ENCODE measurements at regions not wholly inside any gene's neighbourhood (a gene's known extent, or its start where the extent isn't known, plus 50 kb on each side); places are given as distances from the start of the nearest gene placed in this dataset.

DNA sequence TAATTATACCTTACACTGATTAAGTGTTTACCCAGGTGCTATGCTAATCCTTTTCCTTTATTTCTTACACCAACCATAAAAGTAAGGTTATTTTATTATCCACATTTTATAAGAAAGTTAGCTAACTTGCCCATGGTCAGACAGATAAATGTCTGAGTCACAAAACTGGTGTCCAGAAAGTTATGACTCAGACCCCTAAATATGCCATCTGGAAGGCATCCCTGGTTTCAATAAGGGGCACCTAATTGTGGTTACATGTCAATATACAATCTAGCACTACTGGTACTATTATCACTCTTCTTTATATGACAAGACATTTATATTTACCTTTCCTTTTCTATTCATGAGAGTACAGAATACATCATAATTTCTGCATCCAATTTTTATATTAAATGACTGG is 496.5 kb upstream of the ADGRL2 start:
- TF ChIP-seq, protein P1, sequence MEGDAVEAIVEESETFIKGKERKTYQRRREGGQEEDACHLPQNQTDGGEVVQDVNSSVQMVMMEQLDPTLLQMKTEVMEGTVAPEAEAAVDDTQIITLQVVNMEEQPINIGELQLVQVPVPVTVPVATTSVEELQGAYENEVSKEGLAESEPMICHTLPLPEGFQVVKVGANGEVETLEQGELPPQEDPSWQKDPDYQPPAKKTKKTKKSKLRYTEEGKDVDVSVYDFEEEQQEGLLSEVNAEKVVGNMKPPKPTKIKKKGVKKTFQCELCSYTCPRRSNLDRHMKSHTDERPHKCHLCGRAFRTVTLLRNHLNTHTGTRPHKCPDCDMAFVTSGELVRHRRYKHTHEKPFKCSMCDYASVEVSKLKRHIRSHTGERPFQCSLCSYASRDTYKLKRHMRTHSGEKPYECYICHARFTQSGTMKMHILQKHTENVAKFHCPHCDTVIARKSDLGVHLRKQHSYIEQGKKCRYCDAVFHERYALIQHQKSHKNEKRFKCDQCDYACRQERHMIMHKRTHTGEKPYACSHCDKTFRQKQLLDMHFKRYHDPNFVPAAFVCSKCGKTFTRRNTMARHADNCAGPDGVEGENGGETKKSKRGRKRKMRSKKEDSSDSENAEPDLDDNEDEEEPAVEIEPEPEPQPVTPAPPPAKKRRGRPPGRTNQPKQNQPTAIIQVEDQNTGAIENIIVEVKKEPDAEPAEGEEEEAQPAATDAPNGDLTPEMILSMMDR (IDR thresholded peaks at IDR 0.05), result no peak
- TF ChIP-seq EP300 (IDR thresholded peaks at IDR 0.05) (no peak), POLR2A (IDR thresholded peaks at IDR 0.05; ENCODE audit: low read depth) (no peak)
